Suppressor macrophage (primary cell): ENCODE measurements at regions not wholly inside any gene's neighbourhood (a gene's known extent, or its start where the extent isn't known, plus 50 kb on each side); places are given as distances from the start of the nearest gene placed in this dataset.

Experiments used
- DNase-seq, 4 experiments: peaks; one replicate each; pipeline ENCODE4 v3.0.0-alpha.2; 2020 to 2022

- DNase-seq = peak in 3 of 4 experiments; percentile 35 to 58 (median 47)
These were observed 216.2 kb downstream of the MYLK4 start for GRCh38 chr6:2534406-2535042.

- peak; percentile 33 to 69 (median 55) for DNase-seq
These were observed 219.1 kb downstream of the MYLK4 start for GRCh38 chr6:2531426-2532215.

- DNase-seq = no peak
These were observed 221.5 kb downstream of the MYLK4 start for GRCh38 chr6:2529211-2529719.

- no peak for DNase-seq
These were observed 222.6 kb downstream of the MYLK4 start for GRCh38 chr6:2528156-2528555.

GRCh38 chr6:2526766-2527165 lies 224.0 kb downstream of the MYLK4 start:
- no peak for DNase-seq

- DNase-seq = peak in 3 of 4 experiments; percentile 18 to 46 (median 26)
These were observed 226.6 kb downstream of the MYLK4 start for GRCh38 chr6:2524090-2524489.

- no peak for DNase-seq
These were observed 227.7 kb downstream of the MYLK4 start for GRCh38 chr6:2523061-2523460.

- DNase-seq = peak; percentile 33 to 65 (median 54)
These were observed 228.2 kb downstream of the MYLK4 start for GRCh38 chr6:2522521-2522920.

- no peak for DNase-seq
These were observed 232.8 kb downstream of the MYLK4 start for GRCh38 chr6:2517855-2518473.

- no peak for DNase-seq
These were observed 233.3 kb downstream of the MYLK4 start for GRCh38 chr6:2517401-2517800.

- DNase-seq = no peak
These were observed 234.7 kb downstream of the MYLK4 start for GRCh38 chr6:2516059-2516458.

GRCh38 chr6:2514965-2515543 lies 235.7 kb downstream of the MYLK4 start:
- DNase-seq = no peak

- no peak for DNase-seq
These were observed 237.9 kb downstream of the MYLK4 start for GRCh38 chr6:2512802-2513201.

GRCh38 chr6:2510316-2510715 lies 240.4 kb downstream of the MYLK4 start:
- no peak for DNase-seq

GRCh38 chr6:2509711-2510110 lies 241.0 kb downstream of the MYLK4 start:
- no peak for DNase-seq

GRCh38 chr6:2508071-2508470 lies 242.7 kb downstream of the MYLK4 start:
- DNase-seq = no peak

GRCh38 chr6:2507521-2508037 lies 243.1 kb downstream of the MYLK4 start:
- no peak for DNase-seq

- DNase-seq = no peak
These were observed 243.7 kb downstream of the MYLK4 start for GRCh38 chr6:2507016-2507415.

GRCh38 chr6:2505624-2506023 lies 245.1 kb downstream of the MYLK4 start:
- peak in 2 of 4 experiments; percentile 12 to 30 for DNase-seq

GRCh38 chr6:2504495-2505064 lies 246.1 kb downstream of the MYLK4 start:
- DNase-seq = no peak

- no peak for DNase-seq
These were observed 246.8 kb downstream of the MYLK4 start for GRCh38 chr6:2503816-2504494.
